Mammary epithelial cell (primary cell): ENCODE measurements at regions not wholly inside any gene's neighbourhood (a gene's known extent, or its start where the extent isn't known, plus 50 kb on each side); places are given as distances from the start of the nearest gene placed in this dataset.

Source experiments
- CTCF ChIP-seq, 2 donors: IDR thresholded peaks in 1 of 2; conservative IDR thresholded peaks in 1 of 2; 2 replicates each; pipeline ENCODE4 v1.5.1; 2011 to 2012; ENCODE audit warnings: inconsistent platforms in 2 of 2, low read length in 2 of 2, mild to moderate bottlenecking in 2 of 2, control low read depth in 1 of 2, low read depth in 1 of 2; ENCODE audit not compliant: insufficient read depth in 1 of 2; ENCODE audit errors: extremely low read depth in 1 of 2
- EZH2 ChIP-seq: IDR thresholded peaks from 2 replicates; pipeline ENCODE4 v1.6.1; 2012; ENCODE audit warnings: low read length, inconsistent platforms, borderline replicate concordance

GRCh38 chr4:129240816-129241215 is 144.9 kb downstream of the C4orf33 start:
- TF ChIP-seq CTCF (conservative IDR thresholded peaks at IDR 0.05 in 1 of 2, IDR thresholded peaks at IDR 0.05 in 1 of 2; ENCODE audit: extremely low read depth in 1 of 2, insufficient read depth in 1 of 2, low read depth in 1 of 2, low read length in 2 of 2) (no peak), EZH2 (no peak)
